Endothelial cell of hepatic sinusoid (primary cell): ENCODE measurements at regions not wholly inside any gene's neighbourhood (a gene's known extent, or its start where the extent isn't known, plus 50 kb on each side); places are given as distances from the start of the nearest gene placed in this dataset.

Experiments
- in situ Hi-C: cut with HindIII; loops from 2 replicates; pipeline ENCODE4 v1.10.0; 2017; ENCODE audit warnings: low sequenced_read_pairs

- in situ Hi-C loops = no loop called here
Observed at GRCh38 chr18:77501266-77501665, 251.6 kb downstream of the GALR1 start.

- in situ Hi-C loops = no loop called here
Observed at GRCh38 chr18:77505499-77505898, 255.9 kb downstream of the GALR1 start.

- in situ Hi-C loops = no loop called here
Observed at GRCh38 chr18:77512152-77512551, 262.5 kb downstream of the GALR1 start.

GRCh38 chr18:77517901-77518300 lies 268.3 kb downstream of the GALR1 start:
- in situ Hi-C loops = no loop called here

- in situ Hi-C loops = no loop called here
Observed at GRCh38 chr18:77520767-77521166, 271.1 kb downstream of the GALR1 start.

- in situ Hi-C loops = no loop called here
Observed at GRCh38 chr18:77522051-77522675, 272.5 kb downstream of the GALR1 start.

GRCh38 chr18:77524909-77525308 lies 275.3 kb downstream of the GALR1 start:
- in situ Hi-C loops = no loop called here

- in situ Hi-C loops = no loop called here
Observed at GRCh38 chr18:77526962-77527361, 277.3 kb downstream of the GALR1 start.

- in situ Hi-C loops = no loop called here
Observed at GRCh38 chr18:77528872-77529271, 279.2 kb downstream of the GALR1 start.

- in situ Hi-C loops = no loop called here
Observed at GRCh38 chr18:77529492-77530176, 280.0 kb downstream of the GALR1 start.

GRCh38 chr18:77530732-77531131 lies 281.1 kb downstream of the GALR1 start:
- in situ Hi-C loops = no loop called here

- in situ Hi-C loops = no loop called here
Observed at GRCh38 chr18:77539860-77540259, 290.2 kb downstream of the GALR1 start.

- in situ Hi-C loops = no loop called here
Observed at GRCh38 chr18:77544792-77545191, 295.1 kb downstream of the GALR1 start.

- in situ Hi-C loops = no loop called here
Observed at GRCh38 chr18:77547757-77548156, 298.1 kb downstream of the GALR1 start.

GRCh38 chr18:77548790-77549420 lies 299.3 kb downstream of the GALR1 start:
- in situ Hi-C loops = no loop called here

GRCh38 chr18:77550625-77551024 lies 301.0 kb downstream of the GALR1 start:
- in situ Hi-C loops = no loop called here

- in situ Hi-C loops = no loop called here
Observed at GRCh38 chr18:77551055-77551454, 301.4 kb downstream of the GALR1 start.

GRCh38 chr18:77552945-77553344 lies 303.3 kb downstream of the GALR1 start:
- in situ Hi-C loops = no loop called here

- in situ Hi-C loops = no loop called here
Observed at GRCh38 chr18:77554061-77554460, 304.4 kb downstream of the GALR1 start.

GRCh38 chr18:77557046-77557587 lies 307.5 kb downstream of the GALR1 start:
- in situ Hi-C loops = no loop called here

- in situ Hi-C loops = no loop called here
Observed at GRCh38 chr18:77559274-77559910, 309.7 kb downstream of the GALR1 start.
